ENCODE measurements at regions not wholly inside any gene's neighbourhood (a gene's known extent, or its start where the extent isn't known, plus 50 kb on each side); places are given as distances from the start of the nearest gene placed in this dataset.

GRCh38 chr7:52715701-52716100 is 319.7 kb upstream of the POM121L12 start:
- TF ChIP-seq POLR2A (IDR thresholded peaks at IDR 0.05) = no peak
- TF ChIP-seq CTCF (IDR thresholded peaks at IDR 0.05) = no peak
- TF ChIP-seq EP300 (IDR thresholded peaks at IDR 0.05) = no peak
